ENCODE measurements at regions not wholly inside any gene's neighbourhood (a gene's known extent, or its start where the extent isn't known, plus 50 kb on each side); places are given as distances from the start of the nearest gene placed in this dataset.

DNA sequence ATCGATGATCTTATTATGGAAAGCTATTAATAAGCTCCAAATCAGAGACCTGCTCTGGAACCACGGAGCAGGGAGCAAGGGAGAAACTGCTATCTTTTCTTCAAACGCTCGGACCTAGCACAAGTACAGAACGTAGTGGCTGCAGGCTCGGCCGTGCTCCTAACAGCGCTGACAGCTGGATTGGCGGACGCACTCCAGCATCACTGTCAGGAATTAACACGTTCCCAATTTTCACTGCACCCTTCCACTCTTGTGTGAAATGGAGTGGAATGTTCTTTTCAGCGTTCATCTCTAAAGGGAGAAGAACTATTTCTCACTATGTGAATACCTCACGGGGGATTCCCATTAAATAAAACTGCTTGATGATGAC, 106.9 kb downstream of the ZNF281 start:
- peaks cover 0 to 6% of the 10 kb centered on the region in 2 donors for H3K4me1 ChIP-seq (ENCODE audit: control insufficient read depth in 1 of 2, low read depth in 2 of 2)
- no peaks in the 10 kb centered on the region for H3K9me3 ChIP-seq
- ATAC-seq (ENCODE audit: insufficient number of reproducible peaks, low FRiP score, low read depth) (no peak), DNase-seq (ENCODE audit: low spot score) (no peak)
- H3K4me3 ChIP-seq = peak overlapping the region; percentile 79
- H3K36me3 ChIP-seq = no peaks in the 10 kb centered on the region
- TF ChIP-seq, protein P1, sequence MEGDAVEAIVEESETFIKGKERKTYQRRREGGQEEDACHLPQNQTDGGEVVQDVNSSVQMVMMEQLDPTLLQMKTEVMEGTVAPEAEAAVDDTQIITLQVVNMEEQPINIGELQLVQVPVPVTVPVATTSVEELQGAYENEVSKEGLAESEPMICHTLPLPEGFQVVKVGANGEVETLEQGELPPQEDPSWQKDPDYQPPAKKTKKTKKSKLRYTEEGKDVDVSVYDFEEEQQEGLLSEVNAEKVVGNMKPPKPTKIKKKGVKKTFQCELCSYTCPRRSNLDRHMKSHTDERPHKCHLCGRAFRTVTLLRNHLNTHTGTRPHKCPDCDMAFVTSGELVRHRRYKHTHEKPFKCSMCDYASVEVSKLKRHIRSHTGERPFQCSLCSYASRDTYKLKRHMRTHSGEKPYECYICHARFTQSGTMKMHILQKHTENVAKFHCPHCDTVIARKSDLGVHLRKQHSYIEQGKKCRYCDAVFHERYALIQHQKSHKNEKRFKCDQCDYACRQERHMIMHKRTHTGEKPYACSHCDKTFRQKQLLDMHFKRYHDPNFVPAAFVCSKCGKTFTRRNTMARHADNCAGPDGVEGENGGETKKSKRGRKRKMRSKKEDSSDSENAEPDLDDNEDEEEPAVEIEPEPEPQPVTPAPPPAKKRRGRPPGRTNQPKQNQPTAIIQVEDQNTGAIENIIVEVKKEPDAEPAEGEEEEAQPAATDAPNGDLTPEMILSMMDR (IDR thresholded peaks at IDR 0.05) = no peak
- H3K27ac ChIP-seq = no peak overlapping the region
- H3K27me3 ChIP-seq (replicated peaks; ENCODE audit: insufficient read depth) = no peaks in the 10 kb centered on the region

DNA sequence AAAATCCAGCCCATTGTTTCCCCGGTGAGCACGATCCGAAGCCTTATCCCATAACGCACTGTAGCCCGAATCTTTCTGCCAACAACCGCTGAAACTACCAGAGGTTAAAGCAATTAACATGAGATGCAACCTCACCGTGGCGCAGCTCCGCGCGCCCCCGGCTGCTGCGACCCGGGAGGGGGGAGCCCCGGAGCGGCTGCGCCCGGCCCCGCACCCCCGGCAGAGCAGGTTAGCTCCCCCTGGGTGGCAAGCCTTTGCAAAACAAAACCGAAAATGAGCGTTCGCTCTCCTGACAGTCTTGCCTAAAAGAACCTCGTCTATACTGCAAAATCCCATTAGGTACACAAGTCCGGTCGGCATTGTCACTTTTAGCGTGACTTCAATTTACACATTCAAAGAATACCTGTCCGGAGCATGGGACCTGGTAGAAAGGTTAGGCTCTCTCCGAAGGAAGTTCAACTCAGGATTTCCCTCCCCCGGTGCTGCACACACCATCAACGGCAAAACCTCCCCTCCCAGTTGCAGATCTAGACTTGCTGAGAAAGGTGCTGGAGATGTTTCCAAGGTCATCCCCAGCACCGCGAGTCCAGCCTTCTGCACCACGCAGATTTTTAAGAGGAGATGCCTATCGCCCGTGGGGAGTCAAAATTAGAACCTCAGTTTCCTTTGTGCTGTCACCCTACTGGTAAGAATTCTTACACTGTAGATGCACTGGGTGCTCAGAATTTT, 107.5 kb downstream of the ZNF281 start:
- H3K4me1 ChIP-seq (ENCODE audit: control insufficient read depth in 1 of 2, low read depth in 2 of 2) = peaks cover 0 to 6% of the 10 kb centered on the region in 2 donors
- H3K27me3 ChIP-seq (replicated peaks; ENCODE audit: insufficient read depth) = no peaks in the 10 kb centered on the region
- no peak overlapping the region for H3K27ac ChIP-seq
- ATAC-seq (ENCODE audit: insufficient number of reproducible peaks, low FRiP score, low read depth) (no peak), DNase-seq (ENCODE audit: low spot score) (no peak)
- no peaks in the 10 kb centered on the region for H3K9me3 ChIP-seq
- peak overlapping the region; percentile 79 for H3K4me3 ChIP-seq
- H3K36me3 ChIP-seq = no peaks in the 10 kb centered on the region
- TF ChIP-seq, protein P1 (IDR thresholded peaks at IDR 0.05) = no peak

DNA sequence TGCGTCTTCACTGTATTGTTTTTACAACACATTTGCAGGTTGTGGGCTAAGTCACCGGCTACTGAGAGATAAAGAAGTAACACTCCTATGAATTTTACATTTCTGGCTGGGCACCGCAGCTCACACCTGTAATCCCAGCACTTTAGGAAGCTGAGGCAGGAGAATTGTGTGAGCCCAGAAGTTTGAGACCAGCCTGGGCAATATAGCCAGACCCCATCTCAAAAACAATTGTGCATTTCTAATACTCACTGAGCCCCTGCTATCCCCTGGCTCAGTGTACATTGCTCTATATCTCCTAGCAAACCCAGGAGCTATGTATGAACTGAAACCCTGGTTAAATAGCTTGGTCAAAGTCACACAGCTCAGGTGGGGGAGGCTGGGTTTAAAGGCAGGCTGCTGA, 108.7 kb downstream of the ZNF281 start:
- Histone ChIP-seq H3K4me1 (ENCODE audit: control insufficient read depth in 1 of 2, low read depth in 2 of 2) (peaks cover 0 to 6% of the 10 kb centered on the region in 2 donors), H3K27ac (no peak overlapping the region), H3K4me3 (no peak overlapping the region), H3K9me3 (no peaks in the 10 kb centered on the region), H3K36me3 (no peaks in the 10 kb centered on the region), H3K27me3 (replicated peaks; ENCODE audit: insufficient read depth) (no peaks in the 10 kb centered on the region)
- DNase-seq (ENCODE audit: low spot score) (no peak), ATAC-seq (ENCODE audit: insufficient number of reproducible peaks, low FRiP score, low read depth) (no peak)
- TF ChIP-seq, protein P1 (IDR thresholded peaks at IDR 0.05) = no peak

DNA sequence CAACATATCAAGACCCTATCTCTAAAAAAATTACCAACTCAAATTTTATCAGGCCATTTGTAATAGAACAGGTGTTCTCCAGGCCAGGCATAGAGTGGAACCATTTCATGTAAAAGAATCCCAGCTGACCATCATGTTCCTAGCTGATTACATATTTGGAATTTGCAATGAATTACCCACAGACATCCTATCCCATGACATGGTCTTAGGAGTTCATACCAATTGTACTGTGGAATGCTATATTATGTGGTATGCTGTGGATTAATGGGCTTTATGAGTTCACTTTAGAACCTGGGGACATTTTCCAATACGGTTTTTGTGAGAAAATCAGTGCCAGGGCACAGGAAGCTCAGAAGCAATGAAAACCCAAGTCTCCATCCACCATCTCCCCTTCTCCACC, 110.3 kb downstream of the ZNF281 start:
- no peaks in the 10 kb centered on the region for H3K27me3 ChIP-seq (replicated peaks; ENCODE audit: insufficient read depth)
- DNase-seq (ENCODE audit: low spot score) (no peak), ATAC-seq (ENCODE audit: insufficient number of reproducible peaks, low FRiP score, low read depth) (no peak)
- H3K4me3 ChIP-seq = no peak overlapping the region
- H3K36me3 ChIP-seq = no peaks in the 10 kb centered on the region
- H3K4me1 ChIP-seq (ENCODE audit: control insufficient read depth in 1 of 2, low read depth in 2 of 2) = peaks cover 0 to 6% of the 10 kb centered on the region in 2 donors
- no peak overlapping the region for H3K27ac ChIP-seq
- no peaks in the 10 kb centered on the region for H3K9me3 ChIP-seq
- TF ChIP-seq, protein P1 (IDR thresholded peaks at IDR 0.05) = no peak

DNA sequence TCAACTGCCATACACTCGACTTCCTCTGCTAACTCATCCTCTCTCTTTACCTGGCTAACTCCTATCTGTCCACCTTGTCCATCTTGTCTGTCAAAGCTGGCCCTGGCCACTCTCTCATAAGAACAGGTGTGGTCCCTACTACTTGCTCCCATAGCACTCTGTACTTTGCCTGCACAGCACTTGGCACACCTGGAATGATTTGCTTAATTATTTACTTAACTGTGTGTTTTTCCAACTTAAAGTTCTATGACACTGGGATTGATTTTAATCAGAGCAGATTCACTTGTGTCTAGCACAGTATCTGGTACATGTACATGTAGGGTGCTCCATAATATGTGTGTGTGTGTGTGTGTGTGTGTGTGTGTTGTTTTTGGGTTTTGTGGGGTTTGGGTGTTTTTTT, 111.6 kb downstream of the ZNF281 start:
- ATAC-seq (ENCODE audit: insufficient number of reproducible peaks, low FRiP score, low read depth) (no peak), DNase-seq (ENCODE audit: low spot score) (no peak)
- Histone ChIP-seq H3K27ac (no peak overlapping the region), H3K4me1 (ENCODE audit: control insufficient read depth in 1 of 2, low read depth in 2 of 2) (peaks cover 0 to 6% of the 10 kb centered on the region in 2 donors), H3K36me3 (no peaks in the 10 kb centered on the region), H3K9me3 (no peaks in the 10 kb centered on the region), H3K4me3 (no peak overlapping the region), H3K27me3 (replicated peaks; ENCODE audit: insufficient read depth) (no peaks in the 10 kb centered on the region)
- TF ChIP-seq, protein P1 (IDR thresholded peaks at IDR 0.05) = no peak
